H9 (cell line): ENCODE measurements at regions not wholly inside any gene's neighbourhood (a gene's known extent, or its start where the extent isn't known, plus 50 kb on each side); places are given as distances from the start of the nearest gene placed in this dataset.

Experiments used
- DNase-seq: peaks from one replicate; pipeline ENCODE4 v3.0.0-alpha.2; 2017
- H2AFZ ChIP-seq: one replicate; pipeline ENCODE4 v1.6.1; 2013; ENCODE audit warnings: mild to moderate bottlenecking, low read length, control low read depth, moderate library complexity
- H2AK5ac ChIP-seq: 2 replicates; pipeline ENCODE4 v1.6.1; 2013; ENCODE audit warnings: low read length, control low read depth, mixed read lengths; ENCODE audit not compliant: insufficient read length
- H2BK120ac ChIP-seq: one replicate; pipeline ENCODE4 v1.6.1; 2013; ENCODE audit warnings: low read depth, mild to moderate bottlenecking, low read length, control low read depth, inconsistent platforms; ENCODE audit not compliant: poor library complexity, severe bottlenecking
- H2BK12ac ChIP-seq: 2 replicates; pipeline ENCODE4 v1.6.1; 2013; ENCODE audit warnings: low read length, control low read depth, mixed read lengths, low read depth; ENCODE audit not compliant: insufficient read length
- H2BK15ac ChIP-seq: 2 replicates; pipeline ENCODE4 v1.6.1; 2013; ENCODE audit warnings: low read depth, low read length, control low read depth
- H2BK20ac ChIP-seq: one replicate; pipeline ENCODE4 v1.6.1; 2013; ENCODE audit warnings: low read depth, mild to moderate bottlenecking, low read length, control low read depth, inconsistent platforms; ENCODE audit not compliant: poor library complexity, severe bottlenecking
- H2BK5ac ChIP-seq: 2 replicates; pipeline ENCODE4 v1.6.1; 2013; ENCODE audit warnings: low read length, control low read depth, mixed read lengths; ENCODE audit not compliant: insufficient read length
- H3K14ac ChIP-seq: 2 replicates; pipeline ENCODE4 v1.6.1; 2013; ENCODE audit warnings: low read length, control low read depth; ENCODE audit not compliant: insufficient read depth
- H3K18ac ChIP-seq: 2 replicates; pipeline ENCODE4 v1.6.1; 2013; ENCODE audit warnings: low read depth, mild to moderate bottlenecking, mixed read lengths, low read length, control low read depth; ENCODE audit not compliant: insufficient read length
- H3K23ac ChIP-seq: 2 replicates; pipeline ENCODE4 v1.6.1; 2013; ENCODE audit warnings: low read length, control low read depth, mixed read lengths, low read depth; ENCODE audit not compliant: insufficient read length
- H3K23me2 ChIP-seq: 2 replicates; pipeline ENCODE4 v1.6.1; 2013; ENCODE audit warnings: low read depth, mild to moderate bottlenecking, mixed read lengths, low read length, control low read depth; ENCODE audit not compliant: insufficient read length, poor library complexity, severe bottlenecking
- H3K27ac ChIP-seq: 2 replicates; pipeline ENCODE4 v1.5.1; 2013; ENCODE audit warnings: low read length, control low read depth, mixed read lengths, low read depth; ENCODE audit not compliant: insufficient read length
- H3K27me3 ChIP-seq: 2 replicates; pipeline ENCODE4 v1.6.1; 2013; ENCODE audit warnings: low read length, control low read depth, inconsistent platforms; ENCODE audit not compliant: insufficient read depth
- H3K4ac ChIP-seq: 2 replicates; pipeline ENCODE4 v1.6.1; 2013; ENCODE audit warnings: low read depth, mild to moderate bottlenecking, control low read depth, inconsistent platforms, low read length, moderate library complexity
- H3K4me1 ChIP-seq: 2 replicates; pipeline ENCODE4 v1.6.1; 2013; ENCODE audit warnings: low read length, control low read depth, inconsistent platforms; ENCODE audit not compliant: insufficient read depth
- H3K4me2 ChIP-seq: 2 replicates; pipeline ENCODE4 v1.6.1; 2013; ENCODE audit warnings: low read length, control low read depth, mixed read lengths; ENCODE audit not compliant: insufficient read length, insufficient read depth
- H3K56ac ChIP-seq: 2 replicates; pipeline ENCODE4 v1.6.1; 2013; ENCODE audit warnings: low read depth, mild to moderate bottlenecking, mixed read lengths, low read length, control low read depth; ENCODE audit not compliant: insufficient read length
- H3K79me1 ChIP-seq: 2 replicates; pipeline ENCODE4 v1.6.1; 2013; ENCODE audit warnings: low read depth, mild to moderate bottlenecking, moderate library complexity, low read length, control low read depth, inconsistent platforms; ENCODE audit not compliant: insufficient read depth, poor library complexity, severe bottlenecking
- H3K79me2 ChIP-seq: 2 replicates; pipeline ENCODE4 v1.6.1; 2013; ENCODE audit warnings: low read length, control low read depth, inconsistent platforms; ENCODE audit not compliant: insufficient read depth
- H3K9ac ChIP-seq: 2 replicates; pipeline ENCODE4 v1.6.1; 2013; ENCODE audit warnings: low read length, control low read depth, mixed read lengths; ENCODE audit not compliant: insufficient read length; ENCODE audit errors: extremely low read depth
- H3K9me3 ChIP-seq: one replicate; pipeline ENCODE4 v1.6.1; 2013; ENCODE audit warnings: low read depth, low read length, inconsistent platforms; ENCODE audit not compliant: control insufficient read depth
- H3T11ph ChIP-seq: one replicate; pipeline ENCODE4 v1.6.1; 2013; ENCODE audit warnings: mild to moderate bottlenecking, low read length, control low read depth, inconsistent platforms
- H4K20me1 ChIP-seq: one replicate; pipeline ENCODE4 v1.6.1; 2013; ENCODE audit not compliant: control insufficient read depth, insufficient read length, insufficient read depth
- H4K5ac ChIP-seq: 2 replicates; pipeline ENCODE4 v1.6.1; 2013; ENCODE audit warnings: low read depth, mild to moderate bottlenecking, mixed read lengths, low read length, control low read depth; ENCODE audit not compliant: insufficient read length
- H4K8ac ChIP-seq: replicated peaks from 2 replicates; pipeline ENCODE4 v1.6.1; 2013; ENCODE audit warnings: low read length, control low read depth, mixed read lengths, low read depth; ENCODE audit not compliant: insufficient read length
- H4K91ac ChIP-seq: 2 replicates; pipeline ENCODE4 v1.6.1; 2013; ENCODE audit warnings: low read depth, mild to moderate bottlenecking, moderate library complexity, mixed read lengths, low read length, control low read depth; ENCODE audit not compliant: insufficient read length
- H3K27ac Mint-ChIP-seq, 3 experiments: 2 replicates in 2 of 3; 3 replicates in 1 of 3; pipeline ENCODE4 v1.8.0; 2020 to 2021; ENCODE audit warnings: mixed read lengths in 3 of 3, mild to moderate bottlenecking in 1 of 3, moderate library complexity in 1 of 3
- H3K27me3 Mint-ChIP-seq: 2 replicates; pipeline ENCODE4 v1.8.0; 2021; ENCODE audit warnings: low read depth, mild to moderate bottlenecking, moderate library complexity, mixed read lengths
- H3K36me3 Mint-ChIP-seq, 3 experiments: 2 replicates in 2 of 3; 3 replicates in 1 of 3; pipeline ENCODE4 v1.8.0; 2020 to 2021; ENCODE audit warnings: low read depth in 3 of 3, mixed read lengths in 3 of 3; ENCODE audit not compliant: insufficient read depth in 1 of 3
- H3K4me1 Mint-ChIP-seq, 2 experiments: 2 replicates each; pipeline ENCODE4 v1.8.0; 2020; ENCODE audit warnings: mixed read lengths in 2 of 2
- H3K4me3 Mint-ChIP-seq, 2 experiments: 2 replicates in 1 of 2; 3 replicates in 1 of 2; pipeline ENCODE4 v1.8.0; 2020 to 2021; ENCODE audit warnings: mild to moderate bottlenecking in 2 of 2, mixed read lengths in 2 of 2, moderate library complexity in 1 of 2
- H3K9me3 Mint-ChIP-seq, 2 experiments: 2 replicates in 1 of 2; 3 replicates in 1 of 2; pipeline ENCODE4 v1.8.0; 2020; ENCODE audit warnings: mild to moderate bottlenecking in 2 of 2, mixed read lengths in 2 of 2, moderate library complexity in 1 of 2
- CTCF ChIP-seq: fragments of 200-600 bp; sonication (generic); conservative IDR thresholded peaks from 3 replicates; pipeline ENCODE4 v1.8.0; 2021; ENCODE audit warnings: antibody characterized with exemption, mild to moderate bottlenecking
- WGBS: extraction: QIAGEN DNeasy Blood & Tissue Kit; methylation state at CpG from one replicate; pipeline ENCODE4 v1.1.7; 2013; ENCODE audit warnings: missing lambda C conversion rate, low lambda C conversion rate, mixed read lengths; ENCODE audit not compliant: insufficient read length; ENCODE audit errors: extremely low coverage; 5-methylcytosine and 5-hydroxymethylcytosine counted together

- Histone ChIP-seq H3K9ac (no peak overlapping the region), H3K23me2 (no peaks in the 10 kb centered on the region), H2AFZ (no peak overlapping the region), H3K56ac (no peak overlapping the region), H2BK15ac (no peak overlapping the region), H3K79me2 (no peaks in the 10 kb centered on the region), H3K18ac (no peak overlapping the region), H2BK5ac (no peak overlapping the region), H3K27ac (no peak overlapping the region), H3K14ac (no peak overlapping the region), H3K4me2 (no peak overlapping the region), H3K4me1 (no peaks in the 10 kb centered on the region), H4K20me1 (no peaks in the 10 kb centered on the region), H3K9me3 (no peaks in the 10 kb centered on the region), H3K79me1 (no peaks in the 10 kb centered on the region), H2BK20ac (no peak overlapping the region), H4K5ac (no peak overlapping the region), H2BK120ac (no peak overlapping the region), H3T11ph (no peak overlapping the region), H2BK12ac (no peak overlapping the region), H4K8ac (no peak overlapping the region), H3K4ac (no peak overlapping the region), H2AK5ac (no peak overlapping the region), H3K23ac (no peak overlapping the region), H4K91ac (no peak overlapping the region), H3K27me3 (no peaks in the 10 kb centered on the region)
- Mint-ChIP-seq H3K27ac (no peak overlapping the region), H3K36me3 (no peaks in the 10 kb centered on the region), H3K27me3 (no peaks in the 10 kb centered on the region), H3K4me1 (no peaks in the 10 kb centered on the region), H3K4me3 (no peak overlapping the region), H3K9me3 (no peaks in the 10 kb centered on the region)
- no peak for TF ChIP-seq CTCF
- no peak for DNase-seq
- WGBS, result no CpG with 5 or more reads among the region's 5 CpGs
Measured at GRCh38 chr2:83573060-83573459, 886.0 kb downstream of the SUCLG1 start.
